ENCODE measurements at regions not wholly inside any gene's neighbourhood (a gene's known extent, or its start where the extent isn't known, plus 50 kb on each side); places are given as distances from the start of the nearest gene placed in this dataset.
"Not testable (repeated sequence)": the region's sequence is repeated elsewhere in the genome, so short reads cannot be mapped to it uniquely, and the experiment has no call there.

DNA sequence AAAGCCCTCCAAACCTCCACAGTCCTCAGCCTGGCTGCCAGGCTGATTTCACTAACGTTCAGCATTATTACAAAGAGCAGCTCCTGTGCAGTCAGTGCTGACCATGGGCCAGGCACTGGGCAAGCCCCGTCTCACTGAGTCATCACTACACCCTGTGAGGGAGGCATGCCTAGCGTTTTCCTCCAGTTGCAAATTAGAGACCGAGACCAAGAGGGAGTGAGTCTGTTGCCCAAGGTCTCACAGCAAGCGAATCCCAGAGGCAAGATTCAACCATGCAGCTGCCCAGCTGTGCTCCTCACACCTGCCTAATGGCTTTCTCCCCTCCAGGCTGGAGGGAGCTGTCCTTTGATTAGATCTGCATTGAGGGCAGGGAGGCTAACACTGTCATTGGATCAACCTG lies 229.3 kb upstream of the LHX5 start:
- no TSS peak for BruUV-seq (replicated peaks)
- DNase-seq: no peak

DNA sequence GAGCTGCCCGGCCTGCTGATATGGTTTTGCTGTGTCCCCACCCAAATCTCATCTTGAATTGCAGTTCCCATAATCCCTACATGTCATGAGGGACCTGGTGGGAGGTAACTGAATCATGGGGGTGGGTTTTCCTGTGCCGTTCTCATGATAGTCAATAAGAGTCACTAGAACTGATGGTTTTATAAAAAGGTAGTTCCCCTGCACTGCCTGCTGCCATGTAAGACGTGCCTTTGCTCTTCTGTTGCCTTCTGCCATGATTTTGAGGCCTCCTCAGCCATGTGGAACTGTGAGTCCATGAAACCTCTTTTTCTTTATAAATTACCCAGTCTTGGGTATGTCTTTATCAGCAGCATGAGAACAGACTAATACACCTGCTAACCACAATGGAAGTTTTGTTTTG lies 228.3 kb upstream of the LHX5 start:
- H3K27ac Mint-ChIP-seq (ENCODE audit: unreplicated experiment); POLR2A ChIA-PET; H3K4me1 ChIP-seq; DNase-seq; H3K9me3 ChIP-seq; CTCF ChIA-PET; H3K27me3 ChIP-seq (replicated peaks; ENCODE audit: control insufficient read depth, insufficient read depth, low read length); H3K36me3 ChIP-seq (ENCODE audit: control insufficient read depth, insufficient read depth, low read length); H3K27me3 Mint-ChIP-seq (ENCODE audit: insufficient read depth, unreplicated experiment); intact Hi-C loops (cut with micrococcal nuclease; ENCODE audit: unreplicated experiment); H3K4me3 ChIP-seq (ENCODE audit: low read depth, low read length); H3K4me3 Mint-ChIP-seq (ENCODE audit: unreplicated experiment); H3K4me1 Mint-ChIP-seq (ENCODE audit: low read depth, unreplicated experiment); H3K36me3 Mint-ChIP-seq (ENCODE audit: insufficient read depth, unreplicated experiment); BruUV-seq (replicated peaks): not testable (repeated sequence)
- H3K9me3 Mint-ChIP-seq (ENCODE audit: unreplicated experiment): peaks cover 11% of the 10 kb centered on the region

More for the DNA sequence above, 229.3 kb upstream of the LHX5 start:
- Mint-ChIP-seq H3K27me3 (ENCODE audit: insufficient read depth, unreplicated experiment) (peaks cover 7% of the 10 kb centered on the region), H3K27ac (ENCODE audit: unreplicated experiment) (no peak overlapping the region), H3K9me3 (ENCODE audit: unreplicated experiment) (peaks cover 11% of the 10 kb centered on the region), H3K36me3 (ENCODE audit: insufficient read depth, unreplicated experiment) (no peaks in the 10 kb centered on the region), H3K4me3 (ENCODE audit: unreplicated experiment) (no peak overlapping the region), H3K4me1 (ENCODE audit: low read depth, unreplicated experiment) (no peaks in the 10 kb centered on the region)
- intact Hi-C loops (cut with micrococcal nuclease; ENCODE audit: unreplicated experiment): no loop called here
- Histone ChIP-seq H3K36me3 (ENCODE audit: control insufficient read depth, insufficient read depth, low read length) (no peaks in the 10 kb centered on the region), H3K9me3 (no peaks in the 10 kb centered on the region), H3K4me3 (ENCODE audit: low read depth, low read length) (no peak overlapping the region), H3K27me3 (replicated peaks; ENCODE audit: control insufficient read depth, insufficient read depth, low read length) (no peaks in the 10 kb centered on the region), H3K4me1 (no peaks in the 10 kb centered on the region)
- ChIA-PET CTCF (no interaction called here), POLR2A (no interaction called here)
- TF ChIP-seq, protein P1, sequence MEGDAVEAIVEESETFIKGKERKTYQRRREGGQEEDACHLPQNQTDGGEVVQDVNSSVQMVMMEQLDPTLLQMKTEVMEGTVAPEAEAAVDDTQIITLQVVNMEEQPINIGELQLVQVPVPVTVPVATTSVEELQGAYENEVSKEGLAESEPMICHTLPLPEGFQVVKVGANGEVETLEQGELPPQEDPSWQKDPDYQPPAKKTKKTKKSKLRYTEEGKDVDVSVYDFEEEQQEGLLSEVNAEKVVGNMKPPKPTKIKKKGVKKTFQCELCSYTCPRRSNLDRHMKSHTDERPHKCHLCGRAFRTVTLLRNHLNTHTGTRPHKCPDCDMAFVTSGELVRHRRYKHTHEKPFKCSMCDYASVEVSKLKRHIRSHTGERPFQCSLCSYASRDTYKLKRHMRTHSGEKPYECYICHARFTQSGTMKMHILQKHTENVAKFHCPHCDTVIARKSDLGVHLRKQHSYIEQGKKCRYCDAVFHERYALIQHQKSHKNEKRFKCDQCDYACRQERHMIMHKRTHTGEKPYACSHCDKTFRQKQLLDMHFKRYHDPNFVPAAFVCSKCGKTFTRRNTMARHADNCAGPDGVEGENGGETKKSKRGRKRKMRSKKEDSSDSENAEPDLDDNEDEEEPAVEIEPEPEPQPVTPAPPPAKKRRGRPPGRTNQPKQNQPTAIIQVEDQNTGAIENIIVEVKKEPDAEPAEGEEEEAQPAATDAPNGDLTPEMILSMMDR (IDR thresholded peaks at IDR 0.05; ENCODE audit: insufficient read depth in 1 of 2, low read depth in 1 of 2, low read length in 1 of 2, severe bottlenecking in 1 of 2, unreplicated experiment in 1 of 2): no peak

DNA sequence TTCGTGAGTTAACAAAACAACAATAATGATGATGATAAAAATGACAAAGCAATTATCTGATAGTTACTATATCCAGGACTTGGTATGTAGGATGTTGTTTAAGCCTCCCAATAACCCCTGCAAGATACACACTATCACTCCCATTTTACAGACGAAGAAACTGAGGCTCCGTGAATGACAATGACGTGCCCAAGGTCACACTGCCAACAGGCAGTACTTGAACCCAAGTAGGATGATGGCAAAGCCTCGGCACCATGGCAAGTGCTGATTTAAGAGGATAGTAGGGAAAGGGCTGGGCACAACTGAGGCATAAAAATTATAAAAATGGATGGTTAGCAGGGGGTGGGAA lies 226.8 kb upstream of the LHX5 start:
- Histone ChIP-seq H3K36me3 (ENCODE audit: control insufficient read depth, insufficient read depth, low read length) (no peaks in the 10 kb centered on the region), H3K9me3 (no peaks in the 10 kb centered on the region), H3K27me3 (replicated peaks; ENCODE audit: control insufficient read depth, insufficient read depth, low read length) (no peaks in the 10 kb centered on the region), H3K4me3 (ENCODE audit: low read depth, low read length) (no peak overlapping the region), H3K4me1 (no peaks in the 10 kb centered on the region)
- H3K4me3 Mint-ChIP-seq (ENCODE audit: unreplicated experiment): no peak overlapping the region
- peaks cover 11% of the 10 kb centered on the region for H3K9me3 Mint-ChIP-seq (ENCODE audit: unreplicated experiment)
- no peaks in the 10 kb centered on the region for H3K4me1 Mint-ChIP-seq (ENCODE audit: low read depth, unreplicated experiment)
- no peaks in the 10 kb centered on the region for H3K36me3 Mint-ChIP-seq (ENCODE audit: insufficient read depth, unreplicated experiment)
- H3K27ac Mint-ChIP-seq (ENCODE audit: unreplicated experiment): no peak overlapping the region
- intact Hi-C loops (cut with micrococcal nuclease; ENCODE audit: unreplicated experiment): no loop called here
- POLR2A ChIA-PET: no interaction called here
- no peak for DNase-seq
- no TSS peak for BruUV-seq (replicated peaks)
- peaks cover 4% of the 10 kb centered on the region for H3K27me3 Mint-ChIP-seq (ENCODE audit: insufficient read depth, unreplicated experiment)
- CTCF ChIA-PET: no interaction called here
- TF ChIP-seq, protein P1 (IDR thresholded peaks at IDR 0.05; ENCODE audit: insufficient read depth in 1 of 2, low read depth in 1 of 2, low read length in 1 of 2, severe bottlenecking in 1 of 2, unreplicated experiment in 1 of 2): no peak

Measured in Caco-2 (cell line).